ENCODE measurements at regions not wholly inside any gene's neighbourhood (a gene's known extent, or its start where the extent isn't known, plus 50 kb on each side); places are given as distances from the start of the nearest gene placed in this dataset.

DNA sequence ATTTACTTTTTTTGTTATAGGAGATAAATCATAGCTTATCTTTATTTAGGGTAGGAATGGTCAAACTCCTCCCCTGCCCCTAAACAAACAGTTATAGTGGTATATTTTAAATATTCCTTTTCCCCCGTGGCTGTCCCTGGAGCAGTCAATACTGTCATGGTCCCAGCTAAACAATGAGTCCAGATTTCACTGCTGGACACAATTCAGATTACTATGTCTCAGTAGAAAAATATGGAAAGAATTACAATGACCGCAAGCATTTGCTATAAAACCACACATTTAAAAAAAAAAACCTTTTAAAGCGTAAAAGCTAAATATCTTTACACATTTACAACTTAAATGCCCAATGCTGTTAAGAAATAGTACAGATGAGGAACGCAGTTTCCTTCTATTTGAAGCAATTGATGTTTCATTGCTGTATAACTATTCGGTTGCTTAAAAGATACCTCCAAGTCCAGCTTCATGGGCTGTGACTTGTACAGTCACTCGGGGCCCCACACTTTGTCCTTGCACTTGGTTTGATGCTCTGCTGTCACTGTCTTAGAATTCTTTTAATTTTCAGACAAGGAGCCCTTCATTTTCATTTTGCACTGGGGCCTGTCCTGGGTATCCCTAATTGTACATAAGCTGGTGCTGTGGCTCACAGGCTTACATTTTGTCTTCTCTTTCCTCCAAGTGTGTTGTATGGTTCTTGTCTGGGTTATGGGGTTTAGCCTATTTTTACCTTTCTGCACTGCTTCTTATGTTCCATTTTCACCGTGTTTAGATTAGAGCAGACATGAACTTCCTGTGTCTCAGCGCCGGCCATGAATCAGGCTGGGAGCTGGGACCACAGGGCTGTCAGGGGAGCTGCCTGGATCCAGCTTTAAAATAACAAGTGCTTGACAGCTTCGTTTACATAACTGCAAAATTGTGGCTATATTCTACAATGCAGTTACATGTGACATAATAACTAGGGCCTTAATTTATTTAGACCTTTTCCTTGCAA, 530.2 kb upstream of the FZD8 start:
- H3K27ac ChIP-seq (ENCODE audit: low read depth, low read length): peak overlapping the region; percentile 63

DNA sequence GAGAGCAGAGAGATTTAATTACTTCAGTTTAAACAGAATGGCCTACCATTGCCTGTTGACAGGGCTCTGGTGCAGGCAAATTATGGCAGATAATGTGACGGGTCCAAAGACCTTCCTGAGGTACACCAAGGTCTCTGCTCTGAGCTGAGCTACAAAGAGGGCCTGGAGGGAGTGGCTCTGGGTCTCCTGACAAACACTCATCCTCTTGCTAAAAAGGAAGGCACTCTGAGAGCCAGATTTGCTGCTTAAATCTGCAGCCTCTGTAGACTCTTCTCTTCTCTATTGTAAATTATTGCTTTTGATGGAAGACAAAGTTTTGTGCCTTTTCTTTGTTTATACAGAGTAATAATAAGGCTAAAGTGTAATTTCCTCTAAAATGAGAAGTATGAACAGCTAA, 529.5 kb upstream of the FZD8 start:
- Histone ChIP-seq H3K27me3 (ENCODE audit: control insufficient read depth in 5 of 5, insufficient read depth in 4 of 5, low read length in 5 of 5) (no peaks in the 10 kb centered on the region), H3K27ac (ENCODE audit: low read depth, low read length) (peak overlapping the region; percentile 56), H3K9me3 (ENCODE audit: control insufficient read depth in 5 of 5, low read length in 5 of 5) (peaks cover 0 to 3% (median 0%) of the 10 kb centered on the region in 5 donors), H3K4me3 (ENCODE audit: low read depth in 1 of 5, low read length in 5 of 5) (no peak overlapping the region), H3K9ac (ENCODE audit: low read length in 5 of 5) (no peak overlapping the region), H3K36me3 (ENCODE audit: control insufficient read depth in 5 of 5, insufficient read depth in 5 of 5, low read length in 5 of 5) (no peaks in the 10 kb centered on the region), H3K4me1 (ENCODE audit: control insufficient read depth in 5 of 5, insufficient read depth in 5 of 5, low read length in 5 of 5) (peaks cover 9 to 31% (median 22%) of the 10 kb centered on the region in 5 donors)

More for the DNA sequence above, 530.2 kb upstream of the FZD8 start:
- H3K4me1 ChIP-seq (ENCODE audit: control insufficient read depth in 5 of 5, insufficient read depth in 5 of 5, low read length in 5 of 5): peaks cover 12 to 31% (median 22%) of the 10 kb centered on the region in 5 donors
- no peaks in the 10 kb centered on the region for H3K36me3 ChIP-seq (ENCODE audit: control insufficient read depth in 5 of 5, insufficient read depth in 5 of 5, low read length in 5 of 5)
- H3K27me3 ChIP-seq (ENCODE audit: control insufficient read depth in 5 of 5, insufficient read depth in 4 of 5, low read length in 5 of 5): no peaks in the 10 kb centered on the region
- peaks cover 0 to 3% (median 0%) of the 10 kb centered on the region in 5 donors for H3K9me3 ChIP-seq (ENCODE audit: control insufficient read depth in 5 of 5, low read length in 5 of 5)
- no peak overlapping the region for H3K9ac ChIP-seq (ENCODE audit: low read length in 5 of 5)
- H3K4me3 ChIP-seq (ENCODE audit: low read depth in 1 of 5, low read length in 5 of 5): no peak overlapping the region

GRCh38 chr10:36170943-36171501, 528.9 kb upstream of the FZD8 start:
- peaks cover 9 to 31% (median 22%) of the 10 kb centered on the region in 5 donors for H3K4me1 ChIP-seq (ENCODE audit: control insufficient read depth in 5 of 5, insufficient read depth in 5 of 5, low read length in 5 of 5)
- H3K9ac ChIP-seq (ENCODE audit: low read length in 5 of 5): no peak overlapping the region
- H3K9me3 ChIP-seq (ENCODE audit: control insufficient read depth in 5 of 5, low read length in 5 of 5): peaks cover 0 to 3% (median 0%) of the 10 kb centered on the region in 5 donors
- no peaks in the 10 kb centered on the region for H3K36me3 ChIP-seq (ENCODE audit: control insufficient read depth in 5 of 5, insufficient read depth in 5 of 5, low read length in 5 of 5)
- H3K27me3 ChIP-seq (ENCODE audit: control insufficient read depth in 5 of 5, insufficient read depth in 4 of 5, low read length in 5 of 5): no peaks in the 10 kb centered on the region
- no peak overlapping the region for H3K4me3 ChIP-seq (ENCODE audit: low read depth in 1 of 5, low read length in 5 of 5)
- H3K27ac ChIP-seq (ENCODE audit: low read depth, low read length): peak overlapping the region; percentile 56

DNA sequence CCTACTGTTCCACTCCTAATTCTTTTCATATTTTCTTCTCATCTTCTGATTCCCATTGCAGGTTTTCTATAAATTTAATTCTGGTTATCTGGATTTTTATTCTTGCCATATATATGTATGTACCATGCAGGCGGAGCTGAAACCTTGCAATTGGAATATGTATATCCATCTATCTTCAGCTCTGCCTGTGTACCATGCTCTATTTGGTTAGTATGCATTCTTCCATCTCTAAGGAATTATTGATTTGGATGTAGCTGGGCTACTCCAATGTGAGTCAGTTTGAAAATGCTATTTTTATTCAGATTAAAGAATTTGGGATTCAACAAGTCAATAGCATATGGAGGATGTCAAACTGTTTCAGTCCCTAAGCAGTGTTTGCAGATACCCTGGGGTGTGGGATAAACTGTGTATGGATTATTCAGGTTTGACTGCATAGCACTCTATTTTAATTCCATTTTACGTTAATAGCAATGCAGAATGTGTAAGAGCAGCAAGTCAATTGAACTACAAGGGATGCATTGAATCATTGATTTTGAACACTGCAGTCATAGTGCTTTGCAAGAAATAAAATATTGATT, 528.1 kb upstream of the FZD8 start:
- Histone ChIP-seq H3K27ac (ENCODE audit: low read depth, low read length) (no peak overlapping the region), H3K9ac (ENCODE audit: low read length in 5 of 5) (no peak overlapping the region), H3K9me3 (ENCODE audit: control insufficient read depth in 5 of 5, low read length in 5 of 5) (peaks cover 0 to 3% (median 0%) of the 10 kb centered on the region in 5 donors), H3K36me3 (ENCODE audit: control insufficient read depth in 5 of 5, insufficient read depth in 5 of 5, low read length in 5 of 5) (no peaks in the 10 kb centered on the region), H3K27me3 (ENCODE audit: control insufficient read depth in 5 of 5, insufficient read depth in 4 of 5, low read length in 5 of 5) (no peaks in the 10 kb centered on the region), H3K4me1 (ENCODE audit: control insufficient read depth in 5 of 5, insufficient read depth in 5 of 5, low read length in 5 of 5) (peaks cover 9 to 31% (median 22%) of the 10 kb centered on the region in 5 donors), H3K4me3 (ENCODE audit: low read depth in 1 of 5, low read length in 5 of 5) (no peak overlapping the region)

GRCh38 chr10:36168777-36169176, 526.7 kb upstream of the FZD8 start:
- Histone ChIP-seq H3K4me1 (ENCODE audit: control insufficient read depth in 5 of 5, insufficient read depth in 5 of 5, low read length in 5 of 5) (peaks cover 9 to 30% (median 22%) of the 10 kb centered on the region in 5 donors), H3K27ac (ENCODE audit: low read depth, low read length) (no peak overlapping the region), H3K9me3 (ENCODE audit: control insufficient read depth in 5 of 5, low read length in 5 of 5) (no peaks in the 10 kb centered on the region), H3K36me3 (ENCODE audit: control insufficient read depth in 5 of 5, insufficient read depth in 5 of 5, low read length in 5 of 5) (no peaks in the 10 kb centered on the region), H3K27me3 (ENCODE audit: control insufficient read depth in 5 of 5, insufficient read depth in 4 of 5, low read length in 5 of 5) (no peaks in the 10 kb centered on the region), H3K9ac (ENCODE audit: low read length in 5 of 5) (no peak overlapping the region), H3K4me3 (ENCODE audit: low read depth in 1 of 5, low read length in 5 of 5) (no peak overlapping the region)

DNA sequence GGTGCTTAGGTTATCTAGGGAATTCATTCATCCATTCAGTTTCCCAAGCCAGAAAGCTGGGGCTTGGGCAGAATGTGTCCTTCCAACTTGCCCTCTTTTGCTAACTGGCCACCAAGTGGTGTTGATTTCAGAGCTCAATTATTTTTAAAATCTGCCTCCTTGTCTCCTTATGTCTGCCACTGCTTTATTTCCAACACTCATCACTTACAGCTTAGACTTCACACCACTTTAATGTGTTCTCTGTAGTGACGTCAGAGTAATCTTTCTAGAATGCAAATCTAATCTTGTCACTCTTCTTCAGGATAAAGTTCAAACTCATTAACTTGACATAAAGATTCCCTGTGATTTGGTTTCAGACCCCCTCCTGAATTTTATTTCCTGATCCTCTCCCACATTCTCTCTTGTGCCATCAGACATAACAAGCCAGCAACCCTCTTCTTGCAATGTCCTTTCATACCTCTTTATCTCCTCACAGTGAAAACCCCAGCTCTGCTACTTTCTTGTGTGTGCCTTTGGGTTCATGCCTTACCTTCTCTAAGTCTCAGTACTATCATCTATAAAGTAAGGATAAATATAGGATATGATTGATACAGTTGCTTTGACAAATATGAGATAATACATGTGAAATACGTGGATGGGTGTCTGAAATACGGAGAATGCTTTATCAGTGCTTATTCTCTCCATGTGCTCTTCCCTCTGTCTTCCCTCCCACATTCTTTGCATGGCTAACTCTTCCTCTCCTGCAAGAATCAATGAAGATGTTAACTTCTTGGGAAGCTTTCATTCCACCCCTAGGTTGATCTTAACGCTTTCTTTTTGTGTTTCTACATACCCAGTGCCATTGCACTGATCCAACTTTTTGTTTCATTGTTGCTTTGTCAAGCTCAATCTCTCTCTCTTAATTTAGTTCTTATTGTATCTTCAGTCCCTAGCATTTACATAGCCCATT, 522.7 kb upstream of the FZD8 start:
- no peaks in the 10 kb centered on the region for H3K27me3 ChIP-seq (ENCODE audit: control insufficient read depth in 5 of 5, insufficient read depth in 4 of 5, low read length in 5 of 5)
- H3K4me1 ChIP-seq (ENCODE audit: control insufficient read depth in 5 of 5, insufficient read depth in 5 of 5, low read length in 5 of 5): no peaks in the 10 kb centered on the region
- H3K9me3 ChIP-seq (ENCODE audit: control insufficient read depth in 5 of 5, low read length in 5 of 5): no peaks in the 10 kb centered on the region
- H3K27ac ChIP-seq (ENCODE audit: low read depth, low read length): no peak overlapping the region
- no peaks in the 10 kb centered on the region for H3K36me3 ChIP-seq (ENCODE audit: control insufficient read depth in 5 of 5, insufficient read depth in 5 of 5, low read length in 5 of 5)
- no peak overlapping the region for H3K4me3 ChIP-seq (ENCODE audit: low read depth in 1 of 5, low read length in 5 of 5)
- H3K9ac ChIP-seq (ENCODE audit: low read length in 5 of 5): no peak overlapping the region

- H3K27me3 ChIP-seq (ENCODE audit: control insufficient read depth in 5 of 5, insufficient read depth in 4 of 5, low read length in 5 of 5): no peaks in the 10 kb centered on the region
- H3K9ac ChIP-seq (ENCODE audit: low read length in 5 of 5): no peak overlapping the region
- H3K4me3 ChIP-seq (ENCODE audit: low read depth in 1 of 5, low read length in 5 of 5): no peak overlapping the region
- H3K27ac ChIP-seq (ENCODE audit: low read depth, low read length): no peak overlapping the region
- H3K9me3 ChIP-seq (ENCODE audit: control insufficient read depth in 5 of 5, low read length in 5 of 5): no peaks in the 10 kb centered on the region
- no peaks in the 10 kb centered on the region for H3K36me3 ChIP-seq (ENCODE audit: control insufficient read depth in 5 of 5, insufficient read depth in 5 of 5, low read length in 5 of 5)
- no peaks in the 10 kb centered on the region for H3K4me1 ChIP-seq (ENCODE audit: control insufficient read depth in 5 of 5, insufficient read depth in 5 of 5, low read length in 5 of 5)
Observed at GRCh38 chr10:36163827-36164226, 521.7 kb upstream of the FZD8 start.

- Histone ChIP-seq H3K4me1 (ENCODE audit: control insufficient read depth in 5 of 5, insufficient read depth in 5 of 5, low read length in 5 of 5) (no peaks in the 10 kb centered on the region), H3K4me3 (ENCODE audit: low read depth in 1 of 5, low read length in 5 of 5) (no peak overlapping the region), H3K27me3 (ENCODE audit: control insufficient read depth in 5 of 5, insufficient read depth in 4 of 5, low read length in 5 of 5) (no peaks in the 10 kb centered on the region), H3K9ac (ENCODE audit: low read length in 5 of 5) (no peak overlapping the region), H3K9me3 (ENCODE audit: control insufficient read depth in 5 of 5, low read length in 5 of 5) (no peaks in the 10 kb centered on the region), H3K36me3 (ENCODE audit: control insufficient read depth in 5 of 5, insufficient read depth in 5 of 5, low read length in 5 of 5) (no peaks in the 10 kb centered on the region), H3K27ac (ENCODE audit: low read depth, low read length) (no peak overlapping the region)
Observed at GRCh38 chr10:36157486-36157885, 515.4 kb upstream of the FZD8 start.

DNA sequence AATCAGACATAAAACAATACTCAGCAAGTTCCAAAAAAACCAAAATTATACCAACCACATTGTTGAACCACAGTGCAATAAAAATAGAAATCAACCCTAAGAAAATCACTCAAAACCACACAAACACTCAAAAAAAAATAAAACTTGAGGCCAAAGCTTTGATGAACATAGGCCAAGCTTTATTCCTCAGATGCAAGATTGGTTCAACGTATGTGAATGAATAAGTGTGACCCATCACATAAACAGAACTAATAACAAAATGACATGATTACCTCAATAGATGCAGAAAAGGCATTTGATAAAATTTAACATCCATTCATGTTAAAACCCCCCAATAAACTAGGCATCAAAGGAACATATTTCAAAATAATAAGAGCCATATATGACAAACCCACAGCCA, 506.1 kb upstream of the FZD8 start:
- Histone ChIP-seq H3K27me3 (ENCODE audit: control insufficient read depth in 5 of 5, insufficient read depth in 4 of 5, low read length in 5 of 5) (no peaks in the 10 kb centered on the region), H3K9me3 (ENCODE audit: control insufficient read depth in 5 of 5, low read length in 5 of 5) (peaks cover 0 to 8% (median 2%) of the 10 kb centered on the region in 5 donors), H3K27ac (ENCODE audit: low read depth, low read length) (no peak overlapping the region), H3K4me3 (ENCODE audit: low read depth in 1 of 5, low read length in 5 of 5) (no peak overlapping the region), H3K36me3 (ENCODE audit: control insufficient read depth in 5 of 5, insufficient read depth in 5 of 5, low read length in 5 of 5) (no peaks in the 10 kb centered on the region), H3K4me1 (ENCODE audit: control insufficient read depth in 5 of 5, insufficient read depth in 5 of 5, low read length in 5 of 5) (no peaks in the 10 kb centered on the region), H3K9ac (ENCODE audit: low read length in 5 of 5) (no peak overlapping the region)

Data from subcutaneous abdominal adipose tissue (tissue), 5 donors.